Dermis microvascular lymphatic vessel endothelial cell (primary cell): ENCODE measurements at regions not wholly inside any gene's neighbourhood (a gene's known extent, or its start where the extent isn't known, plus 50 kb on each side); places are given as distances from the start of the nearest gene placed in this dataset.

Experiments
- DNase-seq, 2 donors: peaks; one replicate each; pipeline versions ENCODE4 v3.0.0 to v3.0.0-alpha.2; 2010; ENCODE audit warnings: low read depth in 2 of 2

- DNase-seq: no peak
Observed at GRCh38 chr14:97349463-97349862, 552.3 kb downstream of the VRK1 start.

GRCh38 chr14:97349946-97350345, 552.8 kb downstream of the VRK1 start:
- no peak for DNase-seq

- DNase-seq: no peak
Observed at GRCh38 chr14:97350415-97350814, 553.2 kb downstream of the VRK1 start.

- no peak for DNase-seq
Observed at GRCh38 chr14:97350894-97351731, 553.9 kb downstream of the VRK1 start.

- DNase-seq: no peak
Observed at GRCh38 chr14:97353102-97353501, 555.9 kb downstream of the VRK1 start.

GRCh38 chr14:97354119-97354722, 557.0 kb downstream of the VRK1 start:
- DNase-seq: no peak

GRCh38 chr14:97359341-97359740, 562.2 kb downstream of the VRK1 start:
- no peak for DNase-seq

- no peak for DNase-seq
Observed at GRCh38 chr14:97361181-97361580, 564.0 kb downstream of the VRK1 start.

GRCh38 chr14:97361958-97362357, 564.8 kb downstream of the VRK1 start:
- DNase-seq: no peak

GRCh38 chr14:97366400-97366799, 569.2 kb downstream of the VRK1 start:
- no peak for DNase-seq

- no peak for DNase-seq
Observed at GRCh38 chr14:97367278-97367677, 570.1 kb downstream of the VRK1 start.

GRCh38 chr14:97368049-97368448, 570.9 kb downstream of the VRK1 start:
- no peak for DNase-seq

GRCh38 chr14:97368900-97369564, 571.9 kb downstream of the VRK1 start:
- no peak for DNase-seq

- DNase-seq: no peak
Observed at GRCh38 chr14:97369901-97370300, 572.7 kb downstream of the VRK1 start.

- no peak for DNase-seq
Observed at GRCh38 chr14:97376310-97376709, 579.1 kb downstream of the VRK1 start.

GRCh38 chr14:97377550-97377949, 580.4 kb downstream of the VRK1 start:
- DNase-seq: no peak

GRCh38 chr14:97379091-97379531, 581.9 kb downstream of the VRK1 start:
- no peak for DNase-seq

- DNase-seq: no peak
Observed at GRCh38 chr14:97380539-97380941, 583.4 kb downstream of the VRK1 start.

GRCh38 chr14:97381309-97381708, 584.1 kb downstream of the VRK1 start:
- no peak for DNase-seq

GRCh38 chr14:97382616-97383226, 585.5 kb downstream of the VRK1 start:
- DNase-seq: no peak

GRCh38 chr14:97385727-97386126, 588.5 kb downstream of the VRK1 start:
- no peak for DNase-seq

GRCh38 chr14:97387252-97387874, 590.2 kb downstream of the VRK1 start:
- no peak for DNase-seq
